Suppressor macrophage treated with lipopolysaccharide for 1 hour (primary cell): ENCODE measurements at regions not wholly inside any gene's neighbourhood (a gene's known extent, or its start where the extent isn't known, plus 50 kb on each side); places are given as distances from the start of the nearest gene placed in this dataset.
"Not testable (repeated sequence)": the region's sequence is repeated elsewhere in the genome, so short reads cannot be mapped to it uniquely, and the experiment has no call there.

ENCODE experiments used
- DNase-seq, 3 donors: peaks; one replicate each; pipeline ENCODE4 v3.0.0-alpha.2; 2020 to 2022

GRCh38 chr5:116799401-116799800 lies 224.8 kb upstream of the SEMA6A start:
- no peak for DNase-seq

- no peak for DNase-seq
Measured at GRCh38 chr5:116795189-116795588, 220.6 kb upstream of the SEMA6A start.

GRCh38 chr5:116789522-116789921 lies 214.9 kb upstream of the SEMA6A start:
- no peak for DNase-seq

- no peak for DNase-seq
Measured at GRCh38 chr5:116788851-116789403, 214.3 kb upstream of the SEMA6A start.

GRCh38 chr5:116787570-116787969 lies 212.9 kb upstream of the SEMA6A start:
- DNase-seq: no peak

- no peak for DNase-seq
Measured at GRCh38 chr5:116785106-116785505, 210.5 kb upstream of the SEMA6A start.

GRCh38 chr5:116779846-116780245 lies 205.2 kb upstream of the SEMA6A start:
- no peak for DNase-seq

GRCh38 chr5:116778651-116779280 lies 204.1 kb upstream of the SEMA6A start:
- no peak for DNase-seq

- DNase-seq: no peak
Measured at GRCh38 chr5:116778032-116778431, 203.4 kb upstream of the SEMA6A start.

GRCh38 chr5:116773926-116774325 lies 199.3 kb upstream of the SEMA6A start:
- DNase-seq: no peak

- no peak for DNase-seq
Measured at GRCh38 chr5:116772806-116773205, 198.2 kb upstream of the SEMA6A start.

- DNase-seq: no peak
Measured at GRCh38 chr5:116772152-116772501, 197.5 kb upstream of the SEMA6A start.

GRCh38 chr5:116771466-116772151 lies 197.0 kb upstream of the SEMA6A start:
- DNase-seq: no peak

- DNase-seq: not testable (repeated sequence)
Measured at GRCh38 chr5:116769953-116770352, 195.3 kb upstream of the SEMA6A start.

- DNase-seq: no peak
Measured at GRCh38 chr5:116769470-116769869, 194.8 kb upstream of the SEMA6A start.

GRCh38 chr5:116766470-116766947 lies 191.9 kb upstream of the SEMA6A start:
- peak; percentile 0 to 19 (median 4) for DNase-seq

- no peak for DNase-seq
Measured at GRCh38 chr5:116765441-116765840, 190.8 kb upstream of the SEMA6A start.

- no peak for DNase-seq
Measured at GRCh38 chr5:116764941-116765340, 190.3 kb upstream of the SEMA6A start.

GRCh38 chr5:116763987-116764866 lies 189.6 kb upstream of the SEMA6A start:
- DNase-seq: no peak

- no peak for DNase-seq
Measured at GRCh38 chr5:116759860-116760640, 185.4 kb upstream of the SEMA6A start.

- DNase-seq: no peak
Measured at GRCh38 chr5:116757326-116757725, 182.7 kb upstream of the SEMA6A start.

- no peak for DNase-seq
Measured at GRCh38 chr5:116756531-116756930, 181.9 kb upstream of the SEMA6A start.

- DNase-seq: no peak
Measured at GRCh38 chr5:116754556-116754955, 179.9 kb upstream of the SEMA6A start.
